H9 (cell line): ENCODE measurements at regions not wholly inside any gene's neighbourhood (a gene's known extent, or its start where the extent isn't known, plus 50 kb on each side); places are given as distances from the start of the nearest gene placed in this dataset.

Source experiments
- DNase-seq: peaks from one replicate; pipeline ENCODE4 v3.0.0-alpha.2; 2017
- H2AFZ ChIP-seq: one replicate; pipeline ENCODE4 v1.6.1; 2013; ENCODE audit warnings: mild to moderate bottlenecking, low read length, control low read depth, moderate library complexity
- H2AK5ac ChIP-seq: 2 replicates; pipeline ENCODE4 v1.6.1; 2013; ENCODE audit warnings: low read length, control low read depth, mixed read lengths; ENCODE audit not compliant: insufficient read length
- H2BK120ac ChIP-seq: one replicate; pipeline ENCODE4 v1.6.1; 2013; ENCODE audit warnings: low read depth, mild to moderate bottlenecking, low read length, control low read depth, inconsistent platforms; ENCODE audit not compliant: poor library complexity, severe bottlenecking
- H2BK12ac ChIP-seq: 2 replicates; pipeline ENCODE4 v1.6.1; 2013; ENCODE audit warnings: low read length, control low read depth, mixed read lengths, low read depth; ENCODE audit not compliant: insufficient read length
- H2BK15ac ChIP-seq: 2 replicates; pipeline ENCODE4 v1.6.1; 2013; ENCODE audit warnings: low read depth, low read length, control low read depth
- H2BK20ac ChIP-seq: one replicate; pipeline ENCODE4 v1.6.1; 2013; ENCODE audit warnings: low read depth, mild to moderate bottlenecking, low read length, control low read depth, inconsistent platforms; ENCODE audit not compliant: poor library complexity, severe bottlenecking
- H2BK5ac ChIP-seq: 2 replicates; pipeline ENCODE4 v1.6.1; 2013; ENCODE audit warnings: low read length, control low read depth, mixed read lengths; ENCODE audit not compliant: insufficient read length
- H3K14ac ChIP-seq: 2 replicates; pipeline ENCODE4 v1.6.1; 2013; ENCODE audit warnings: low read length, control low read depth; ENCODE audit not compliant: insufficient read depth
- H3K18ac ChIP-seq: 2 replicates; pipeline ENCODE4 v1.6.1; 2013; ENCODE audit warnings: low read depth, mild to moderate bottlenecking, mixed read lengths, low read length, control low read depth; ENCODE audit not compliant: insufficient read length
- H3K23ac ChIP-seq: 2 replicates; pipeline ENCODE4 v1.6.1; 2013; ENCODE audit warnings: low read length, control low read depth, mixed read lengths, low read depth; ENCODE audit not compliant: insufficient read length
- H3K23me2 ChIP-seq: 2 replicates; pipeline ENCODE4 v1.6.1; 2013; ENCODE audit warnings: low read depth, mild to moderate bottlenecking, mixed read lengths, low read length, control low read depth; ENCODE audit not compliant: insufficient read length, poor library complexity, severe bottlenecking
- H3K27ac ChIP-seq: 2 replicates; pipeline ENCODE4 v1.5.1; 2013; ENCODE audit warnings: low read length, control low read depth, mixed read lengths, low read depth; ENCODE audit not compliant: insufficient read length
- H3K27me3 ChIP-seq: 2 replicates; pipeline ENCODE4 v1.6.1; 2013; ENCODE audit warnings: low read length, control low read depth, inconsistent platforms; ENCODE audit not compliant: insufficient read depth
- H3K4ac ChIP-seq: 2 replicates; pipeline ENCODE4 v1.6.1; 2013; ENCODE audit warnings: low read depth, mild to moderate bottlenecking, control low read depth, inconsistent platforms, low read length, moderate library complexity
- H3K4me1 ChIP-seq: 2 replicates; pipeline ENCODE4 v1.6.1; 2013; ENCODE audit warnings: low read length, control low read depth, inconsistent platforms; ENCODE audit not compliant: insufficient read depth
- H3K4me2 ChIP-seq: 2 replicates; pipeline ENCODE4 v1.6.1; 2013; ENCODE audit warnings: low read length, control low read depth, mixed read lengths; ENCODE audit not compliant: insufficient read length, insufficient read depth
- H3K56ac ChIP-seq: 2 replicates; pipeline ENCODE4 v1.6.1; 2013; ENCODE audit warnings: low read depth, mild to moderate bottlenecking, mixed read lengths, low read length, control low read depth; ENCODE audit not compliant: insufficient read length
- H3K79me1 ChIP-seq: 2 replicates; pipeline ENCODE4 v1.6.1; 2013; ENCODE audit warnings: low read depth, mild to moderate bottlenecking, moderate library complexity, low read length, control low read depth, inconsistent platforms; ENCODE audit not compliant: insufficient read depth, poor library complexity, severe bottlenecking
- H3K79me2 ChIP-seq: 2 replicates; pipeline ENCODE4 v1.6.1; 2013; ENCODE audit warnings: low read length, control low read depth, inconsistent platforms; ENCODE audit not compliant: insufficient read depth
- H3K9ac ChIP-seq: 2 replicates; pipeline ENCODE4 v1.6.1; 2013; ENCODE audit warnings: low read length, control low read depth, mixed read lengths; ENCODE audit not compliant: insufficient read length; ENCODE audit errors: extremely low read depth
- H3K9me3 ChIP-seq: one replicate; pipeline ENCODE4 v1.6.1; 2013; ENCODE audit warnings: low read depth, low read length, inconsistent platforms; ENCODE audit not compliant: control insufficient read depth
- H3T11ph ChIP-seq: one replicate; pipeline ENCODE4 v1.6.1; 2013; ENCODE audit warnings: mild to moderate bottlenecking, low read length, control low read depth, inconsistent platforms
- H4K20me1 ChIP-seq: one replicate; pipeline ENCODE4 v1.6.1; 2013; ENCODE audit not compliant: control insufficient read depth, insufficient read length, insufficient read depth
- H4K5ac ChIP-seq: 2 replicates; pipeline ENCODE4 v1.6.1; 2013; ENCODE audit warnings: low read depth, mild to moderate bottlenecking, mixed read lengths, low read length, control low read depth; ENCODE audit not compliant: insufficient read length
- H4K8ac ChIP-seq: replicated peaks from 2 replicates; pipeline ENCODE4 v1.6.1; 2013; ENCODE audit warnings: low read length, control low read depth, mixed read lengths, low read depth; ENCODE audit not compliant: insufficient read length
- H4K91ac ChIP-seq: 2 replicates; pipeline ENCODE4 v1.6.1; 2013; ENCODE audit warnings: low read depth, mild to moderate bottlenecking, moderate library complexity, mixed read lengths, low read length, control low read depth; ENCODE audit not compliant: insufficient read length
- H3K27ac Mint-ChIP-seq, 3 experiments: 2 replicates in 2 of 3; 3 replicates in 1 of 3; pipeline ENCODE4 v1.8.0; 2020 to 2021; ENCODE audit warnings: mixed read lengths in 3 of 3, mild to moderate bottlenecking in 1 of 3, moderate library complexity in 1 of 3
- H3K27me3 Mint-ChIP-seq: 2 replicates; pipeline ENCODE4 v1.8.0; 2021; ENCODE audit warnings: low read depth, mild to moderate bottlenecking, moderate library complexity, mixed read lengths
- H3K36me3 Mint-ChIP-seq, 3 experiments: 2 replicates in 2 of 3; 3 replicates in 1 of 3; pipeline ENCODE4 v1.8.0; 2020 to 2021; ENCODE audit warnings: low read depth in 3 of 3, mixed read lengths in 3 of 3; ENCODE audit not compliant: insufficient read depth in 1 of 3
- H3K4me1 Mint-ChIP-seq, 2 experiments: 2 replicates each; pipeline ENCODE4 v1.8.0; 2020; ENCODE audit warnings: mixed read lengths in 2 of 2
- H3K4me3 Mint-ChIP-seq, 2 experiments: 2 replicates in 1 of 2; 3 replicates in 1 of 2; pipeline ENCODE4 v1.8.0; 2020 to 2021; ENCODE audit warnings: mild to moderate bottlenecking in 2 of 2, mixed read lengths in 2 of 2, moderate library complexity in 1 of 2
- H3K9me3 Mint-ChIP-seq, 2 experiments: 2 replicates in 1 of 2; 3 replicates in 1 of 2; pipeline ENCODE4 v1.8.0; 2020; ENCODE audit warnings: mild to moderate bottlenecking in 2 of 2, mixed read lengths in 2 of 2, moderate library complexity in 1 of 2
- CTCF ChIP-seq: fragments of 200-600 bp; sonication (generic); conservative IDR thresholded peaks from 3 replicates; pipeline ENCODE4 v1.8.0; 2021; ENCODE audit warnings: antibody characterized with exemption, mild to moderate bottlenecking
- WGBS: extraction: QIAGEN DNeasy Blood & Tissue Kit; methylation state at CpG from one replicate; pipeline ENCODE4 v1.1.7; 2013; ENCODE audit warnings: missing lambda C conversion rate, low lambda C conversion rate, mixed read lengths; ENCODE audit not compliant: insufficient read length; ENCODE audit errors: extremely low coverage; 5-methylcytosine and 5-hydroxymethylcytosine counted together

- peak; percentile 2 for DNase-seq
Measured at GRCh38 chr1:228960705-228961104, 225.4 kb downstream of the RHOU start.

More at GRCh38 chr1:228960705-228961104, 225.4 kb downstream of the RHOU start:
- Mint-ChIP-seq H3K27me3 (peaks cover 6% of the 10 kb centered on the region), H3K4me3 (no peak overlapping the region), H3K9me3 (no peaks in the 10 kb centered on the region), H3K36me3 (no peaks in the 10 kb centered on the region), H3K27ac (no peak overlapping the region), H3K4me1 (peaks cover 22 to 26% of the 10 kb centered on the region in 2 experiments)
- Histone ChIP-seq H2BK20ac (no peak overlapping the region), H3T11ph (no peak overlapping the region), H3K56ac (no peak overlapping the region), H3K18ac (no peak overlapping the region), H3K4me1 (no peaks in the 10 kb centered on the region), H3K27me3 (no peaks in the 10 kb centered on the region), H3K4ac (no peak overlapping the region), H3K14ac (no peak overlapping the region), H3K27ac (no peak overlapping the region), H2AK5ac (no peak overlapping the region), H3K23ac (no peak overlapping the region), H4K5ac (no peak overlapping the region), H2AFZ (no peak overlapping the region), H3K79me1 (no peaks in the 10 kb centered on the region), H4K91ac (no peak overlapping the region), H3K4me2 (no peak overlapping the region), H4K20me1 (no peaks in the 10 kb centered on the region), H3K9me3 (no peaks in the 10 kb centered on the region), H2BK5ac (no peak overlapping the region), H3K23me2 (no peaks in the 10 kb centered on the region), H2BK15ac (no peak overlapping the region), H3K79me2 (no peaks in the 10 kb centered on the region), H3K9ac (no peak overlapping the region), H2BK120ac (no peak overlapping the region), H2BK12ac (no peak overlapping the region), H4K8ac (no peak overlapping the region)
- no peak for TF ChIP-seq CTCF
- WGBS: no CpG with 5 or more reads among the region's 5 CpGs
